ENCODE measurements at regions not wholly inside any gene's neighbourhood (a gene's known extent, or its start where the extent isn't known, plus 50 kb on each side); places are given as distances from the start of the nearest gene placed in this dataset.

DNA sequence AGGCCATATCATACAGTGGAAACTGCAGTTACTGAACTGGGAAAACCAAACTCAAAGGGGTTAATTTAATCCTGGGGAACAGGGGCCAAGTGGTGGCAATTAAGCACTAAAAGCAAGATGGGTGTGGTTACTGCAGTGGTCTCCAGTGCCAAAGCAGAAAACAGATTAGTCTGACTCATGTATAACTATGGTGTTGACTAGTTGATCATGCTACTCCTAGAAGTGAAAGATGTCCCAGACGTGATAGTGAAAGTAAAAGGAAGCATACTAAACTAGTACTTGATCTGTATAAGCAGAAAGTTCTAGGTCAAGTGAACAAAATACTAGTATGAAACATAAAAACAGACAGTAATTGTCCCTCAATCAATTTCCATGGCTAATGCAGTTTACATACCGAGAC, 360.0 kb upstream of the SLITRK5 start:
- no peak overlapping the region for H3K27ac ChIP-seq (ENCODE audit: low read depth, low read length, poor library complexity, severe bottlenecking)
- no peaks in the 10 kb centered on the region for H3K9me2 ChIP-seq (ENCODE audit: low read depth, low read length)
- no peaks in the 10 kb centered on the region for H3K27me3 ChIP-seq (ENCODE audit: insufficient read depth, low read length)
- H3F3A ChIP-seq (ENCODE audit: insufficient read depth, low read length), result no peaks in the 10 kb centered on the region
- no peak overlapping the region for H3K9ac ChIP-seq (ENCODE audit: low read length)
- H2AFZ ChIP-seq (ENCODE audit: low read length), result no peak overlapping the region
- H3K9me3 ChIP-seq (ENCODE audit: low read length), result no peaks in the 10 kb centered on the region
- H3K4me1 ChIP-seq (ENCODE audit: insufficient read depth, low read length, severe bottlenecking), result no peaks in the 10 kb centered on the region
- TF ChIP-seq, protein P1, sequence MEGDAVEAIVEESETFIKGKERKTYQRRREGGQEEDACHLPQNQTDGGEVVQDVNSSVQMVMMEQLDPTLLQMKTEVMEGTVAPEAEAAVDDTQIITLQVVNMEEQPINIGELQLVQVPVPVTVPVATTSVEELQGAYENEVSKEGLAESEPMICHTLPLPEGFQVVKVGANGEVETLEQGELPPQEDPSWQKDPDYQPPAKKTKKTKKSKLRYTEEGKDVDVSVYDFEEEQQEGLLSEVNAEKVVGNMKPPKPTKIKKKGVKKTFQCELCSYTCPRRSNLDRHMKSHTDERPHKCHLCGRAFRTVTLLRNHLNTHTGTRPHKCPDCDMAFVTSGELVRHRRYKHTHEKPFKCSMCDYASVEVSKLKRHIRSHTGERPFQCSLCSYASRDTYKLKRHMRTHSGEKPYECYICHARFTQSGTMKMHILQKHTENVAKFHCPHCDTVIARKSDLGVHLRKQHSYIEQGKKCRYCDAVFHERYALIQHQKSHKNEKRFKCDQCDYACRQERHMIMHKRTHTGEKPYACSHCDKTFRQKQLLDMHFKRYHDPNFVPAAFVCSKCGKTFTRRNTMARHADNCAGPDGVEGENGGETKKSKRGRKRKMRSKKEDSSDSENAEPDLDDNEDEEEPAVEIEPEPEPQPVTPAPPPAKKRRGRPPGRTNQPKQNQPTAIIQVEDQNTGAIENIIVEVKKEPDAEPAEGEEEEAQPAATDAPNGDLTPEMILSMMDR (IDR thresholded peaks at IDR 0.05; ENCODE audit: low read length), result no peak
- no peaks in the 10 kb centered on the region for H3K79me2 ChIP-seq (ENCODE audit: insufficient read depth, low read length)
- H3K36me3 ChIP-seq (ENCODE audit: insufficient read depth, low read length), result no peaks in the 10 kb centered on the region
- H3K4me2 ChIP-seq (ENCODE audit: low read length), result no peak overlapping the region
- no peaks in the 10 kb centered on the region for H4K20me1 ChIP-seq (ENCODE audit: insufficient read depth, low read length)
- no peak overlapping the region for H3K4me3 ChIP-seq (ENCODE audit: low read depth, low read length, poor library complexity, severe bottlenecking)

DNA sequence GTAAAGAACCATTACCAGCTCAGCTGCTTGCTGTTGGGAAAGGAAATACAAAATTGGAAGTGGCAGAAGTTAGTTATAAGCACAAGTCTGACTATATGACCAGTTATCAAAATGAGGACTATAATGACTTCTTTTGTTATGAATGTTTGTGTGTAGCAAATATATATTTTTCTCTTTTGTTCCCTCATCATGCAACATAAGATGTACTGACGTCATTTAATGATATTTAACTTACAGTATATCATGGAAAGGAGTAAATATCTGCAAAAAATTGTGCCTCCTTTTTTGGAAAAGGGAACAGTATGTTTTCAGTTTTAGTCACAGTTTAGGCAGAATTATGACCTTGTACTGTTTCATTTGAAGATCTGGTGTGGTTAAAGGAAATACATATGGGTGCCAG, 356.3 kb upstream of the SLITRK5 start:
- no peaks in the 10 kb centered on the region for H3K36me3 ChIP-seq (ENCODE audit: insufficient read depth, low read length)
- H3K4me3 ChIP-seq (ENCODE audit: low read depth, low read length, poor library complexity, severe bottlenecking), result no peak overlapping the region
- no peak for TF ChIP-seq EZH2 (IDR thresholded peaks at IDR 0.05; ENCODE audit: borderline replicate concordance, low read length)
- TF ChIP-seq, protein P1 (IDR thresholded peaks at IDR 0.05; ENCODE audit: low read length), result no peak
- no peaks in the 10 kb centered on the region for H3K4me1 ChIP-seq (ENCODE audit: insufficient read depth, low read length, severe bottlenecking)
- no peaks in the 10 kb centered on the region for H3K9me2 ChIP-seq (ENCODE audit: low read depth, low read length)
- H3K27me3 ChIP-seq (ENCODE audit: insufficient read depth, low read length), result no peaks in the 10 kb centered on the region
- H3F3A ChIP-seq (ENCODE audit: insufficient read depth, low read length), result no peaks in the 10 kb centered on the region
- no peaks in the 10 kb centered on the region for H3K9me3 ChIP-seq (ENCODE audit: low read length)
- H2AFZ ChIP-seq (ENCODE audit: low read length), result no peak overlapping the region
- no peaks in the 10 kb centered on the region for H4K20me1 ChIP-seq (ENCODE audit: insufficient read depth, low read length)
- H3K27ac ChIP-seq (ENCODE audit: low read depth, low read length, poor library complexity, severe bottlenecking), result no peak overlapping the region
- no peaks in the 10 kb centered on the region for H3K79me2 ChIP-seq (ENCODE audit: insufficient read depth, low read length)
- no peak overlapping the region for H3K4me2 ChIP-seq (ENCODE audit: low read length)
- H3K9ac ChIP-seq (ENCODE audit: low read length), result no peak overlapping the region

DNA sequence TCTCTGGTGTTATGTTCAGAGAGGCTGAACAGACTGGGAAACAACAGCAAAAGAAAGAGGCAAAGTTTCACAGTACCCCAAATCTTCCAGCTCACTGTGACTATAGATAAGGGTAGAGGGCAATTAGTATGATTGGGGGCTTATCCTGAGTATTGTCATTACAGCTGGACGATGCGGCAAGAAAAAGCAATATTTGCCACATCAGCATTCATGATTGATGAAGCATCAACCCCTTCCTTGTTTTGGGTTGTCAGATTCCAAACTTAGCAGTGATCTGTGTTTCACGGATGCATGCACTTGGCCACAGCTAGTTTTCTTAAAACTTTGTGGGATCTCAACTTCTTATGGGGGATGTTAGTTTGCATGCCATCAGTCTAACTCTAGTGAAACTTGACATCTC, 348.8 kb upstream of the SLITRK5 start:
- H3K9ac ChIP-seq (ENCODE audit: low read length), result no peak overlapping the region
- no peaks in the 10 kb centered on the region for H4K20me1 ChIP-seq (ENCODE audit: insufficient read depth, low read length)
- no peaks in the 10 kb centered on the region for H3K27me3 ChIP-seq (ENCODE audit: insufficient read depth, low read length)
- H3K9me2 ChIP-seq (ENCODE audit: low read depth, low read length), result no peaks in the 10 kb centered on the region
- TF ChIP-seq EZH2 (IDR thresholded peaks at IDR 0.05; ENCODE audit: borderline replicate concordance, low read length), result no peak
- TF ChIP-seq, protein P1 (IDR thresholded peaks at IDR 0.05; ENCODE audit: low read length), result no peak
- no peaks in the 10 kb centered on the region for H3F3A ChIP-seq (ENCODE audit: insufficient read depth, low read length)
- no peak overlapping the region for H3K4me3 ChIP-seq (ENCODE audit: low read depth, low read length, poor library complexity, severe bottlenecking)
- no peaks in the 10 kb centered on the region for H3K9me3 ChIP-seq (ENCODE audit: low read length)
- no peak overlapping the region for H3K27ac ChIP-seq (ENCODE audit: low read depth, low read length, poor library complexity, severe bottlenecking)
- no peaks in the 10 kb centered on the region for H3K4me1 ChIP-seq (ENCODE audit: insufficient read depth, low read length, severe bottlenecking)
- no peak overlapping the region for H3K4me2 ChIP-seq (ENCODE audit: low read length)
- no peaks in the 10 kb centered on the region for H3K36me3 ChIP-seq (ENCODE audit: insufficient read depth, low read length)
- no peaks in the 10 kb centered on the region for H3K79me2 ChIP-seq (ENCODE audit: insufficient read depth, low read length)
- H2AFZ ChIP-seq (ENCODE audit: low read length), result no peak overlapping the region

Measured in OCI-LY1 (cell line).